Inflammatory macrophage treated with lipopolysaccharide for 4 hours (primary cell): ENCODE measurements at regions not wholly inside any gene's neighbourhood (a gene's known extent, or its start where the extent isn't known, plus 50 kb on each side); places are given as distances from the start of the nearest gene placed in this dataset.

Source experiments
- DNase-seq: peaks from one replicate; pipeline ENCODE4 v3.0.0-alpha.2; 2020

GRCh38 chr6:2502096-2502997, 248.4 kb downstream of the MYLK4 start:
- no peak for DNase-seq

DNA sequence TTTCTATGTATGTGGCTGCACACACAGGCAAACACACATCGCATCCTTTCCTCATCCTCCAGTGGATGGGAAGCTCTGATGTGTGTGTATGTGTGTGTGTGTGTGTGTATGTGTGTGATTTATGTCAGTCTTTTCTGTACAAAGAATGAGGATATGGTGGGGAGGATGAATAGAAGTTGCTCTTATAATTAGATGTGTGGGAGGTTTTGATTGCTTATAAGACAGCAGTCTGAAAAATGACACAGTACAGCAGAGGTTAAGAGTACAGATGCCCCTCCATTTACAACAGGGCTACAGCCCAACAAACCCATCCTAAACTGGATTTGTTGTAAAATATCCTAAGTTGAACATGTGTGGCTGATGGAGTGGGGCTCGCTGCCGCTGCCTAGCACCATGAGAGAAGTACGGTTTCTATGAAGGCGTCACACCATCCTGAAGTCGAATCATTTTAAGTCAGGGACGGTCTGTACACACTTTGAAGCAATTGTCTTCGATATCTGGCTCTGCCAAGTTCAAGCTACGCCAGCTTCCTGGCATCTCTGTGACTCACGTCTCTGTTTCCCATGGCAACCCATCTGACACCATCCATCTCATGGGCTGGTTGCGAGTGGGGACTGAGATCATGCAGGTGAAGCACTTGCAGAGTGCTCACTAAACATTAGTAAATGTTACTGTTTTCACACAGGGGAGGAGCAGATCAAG, 252.6 kb downstream of the MYLK4 start:
- DNase-seq, result no peak

GRCh38 chr6:2496291-2496690, 250.9 kb upstream of the GMDS start:
- DNase-seq, result no peak

DNA sequence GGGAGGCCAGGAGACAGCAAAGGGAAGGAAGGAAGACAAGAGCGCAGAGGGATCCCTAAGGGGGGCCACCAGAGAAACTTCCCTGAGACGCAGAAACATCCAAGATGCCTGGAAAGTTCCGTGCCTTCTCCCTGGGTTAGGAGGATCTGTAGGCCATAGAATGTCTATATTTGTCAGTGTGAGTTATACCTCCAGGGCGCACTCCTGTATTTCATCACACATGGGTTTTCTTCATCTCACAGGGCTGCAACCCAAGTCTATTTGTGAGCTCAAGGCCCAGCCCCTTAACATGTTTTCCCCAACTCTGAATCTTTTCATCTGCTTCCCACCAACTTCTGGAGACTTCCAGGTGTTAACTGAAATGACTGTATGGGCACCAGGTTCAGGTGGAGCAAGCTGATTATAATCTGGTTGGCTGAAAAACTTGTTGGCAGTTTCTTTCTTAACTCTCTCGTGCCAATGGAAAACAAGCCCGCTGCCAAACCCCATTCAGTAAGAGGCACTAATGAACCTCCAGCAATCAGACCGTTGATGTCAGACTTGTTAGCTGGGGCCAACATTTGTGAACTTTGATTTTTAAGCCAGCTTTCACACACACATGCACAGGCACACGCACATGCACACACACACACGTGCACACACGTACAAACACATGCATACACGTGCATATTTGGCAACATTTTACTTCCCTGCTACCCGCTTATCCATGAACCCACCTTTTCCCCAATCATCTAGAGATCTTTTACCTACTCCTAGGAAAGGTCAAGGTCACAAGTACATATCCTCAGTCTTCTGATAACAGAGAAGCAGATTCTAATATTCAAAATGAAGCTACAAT, 247.5 kb upstream of the GMDS start:
- no peak for DNase-seq

DNA sequence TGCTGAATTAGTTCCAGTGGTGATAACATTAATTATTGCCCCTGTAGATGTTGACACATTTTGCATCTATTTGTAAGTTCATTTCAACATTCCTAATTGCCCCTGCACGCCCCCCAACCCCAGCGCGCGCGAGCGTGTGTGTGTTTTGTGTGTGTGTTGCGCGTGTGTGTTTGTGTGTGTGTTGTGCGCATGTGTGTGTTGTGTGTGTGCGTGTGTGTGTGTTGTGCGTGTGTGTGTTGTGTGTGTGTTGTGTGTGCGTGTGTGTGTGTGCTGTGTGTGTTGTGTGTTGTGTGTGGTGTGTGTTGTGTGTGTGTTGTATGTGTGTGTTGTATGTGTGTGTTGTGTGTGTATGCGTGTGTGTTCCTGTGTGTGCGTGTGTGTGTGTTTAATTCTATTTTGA, 245.7 kb upstream of the GMDS start:
- DNase-seq, result no peak

GRCh38 chr6:2488578-2488977, 243.2 kb upstream of the GMDS start:
- DNase-seq, result no peak

GRCh38 chr6:2485116-2485515, 239.7 kb upstream of the GMDS start:
- no peak for DNase-seq

- DNase-seq, result no peak
Measured at GRCh38 chr6:2482773-2483172, 237.4 kb upstream of the GMDS start.

GRCh38 chr6:2481307-2481706, 235.9 kb upstream of the GMDS start:
- no peak for DNase-seq

- peak; percentile 54 for DNase-seq
Measured at GRCh38 chr6:2480267-2480966, 235.0 kb upstream of the GMDS start.

DNA sequence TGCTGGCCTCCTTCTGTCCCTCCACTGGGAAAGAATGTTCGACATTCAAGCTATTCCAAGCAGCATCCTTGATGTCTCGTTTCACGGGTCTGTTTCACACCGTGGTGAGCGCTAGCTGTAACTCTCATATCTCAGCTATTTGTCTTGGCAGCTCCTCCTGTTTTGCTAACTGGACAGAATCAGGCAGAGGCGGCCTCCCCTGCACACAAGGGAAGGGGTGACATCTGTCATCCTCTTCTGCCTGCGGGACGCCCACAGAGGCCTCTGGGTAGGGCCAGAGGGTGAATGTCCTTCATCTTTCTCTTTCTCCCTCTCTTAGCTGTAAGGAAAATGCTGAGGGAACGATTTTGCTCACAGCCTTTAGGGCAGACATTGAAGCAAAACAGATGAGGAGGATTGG, 232.8 kb upstream of the GMDS start:
- no peak for DNase-seq

DNA sequence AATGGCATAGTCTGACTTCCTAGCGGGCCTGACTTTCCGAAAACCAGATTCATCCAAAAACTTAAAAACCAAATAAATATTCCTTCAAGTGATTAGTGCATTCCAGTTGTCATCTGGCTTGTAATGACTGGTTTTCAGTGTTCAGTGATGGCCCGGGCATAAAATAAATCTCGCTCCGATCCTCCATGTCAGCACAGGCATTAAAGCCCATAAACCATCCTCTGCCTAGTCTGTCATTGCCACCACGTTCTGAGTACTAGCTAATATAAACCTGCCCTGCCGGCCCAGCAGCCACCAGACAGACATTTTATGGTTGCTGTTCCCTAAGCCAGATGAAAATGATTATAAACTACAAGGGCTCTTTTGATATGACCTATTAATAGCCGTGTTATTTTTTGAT, 232.3 kb upstream of the GMDS start:
- no peak for DNase-seq

DNA sequence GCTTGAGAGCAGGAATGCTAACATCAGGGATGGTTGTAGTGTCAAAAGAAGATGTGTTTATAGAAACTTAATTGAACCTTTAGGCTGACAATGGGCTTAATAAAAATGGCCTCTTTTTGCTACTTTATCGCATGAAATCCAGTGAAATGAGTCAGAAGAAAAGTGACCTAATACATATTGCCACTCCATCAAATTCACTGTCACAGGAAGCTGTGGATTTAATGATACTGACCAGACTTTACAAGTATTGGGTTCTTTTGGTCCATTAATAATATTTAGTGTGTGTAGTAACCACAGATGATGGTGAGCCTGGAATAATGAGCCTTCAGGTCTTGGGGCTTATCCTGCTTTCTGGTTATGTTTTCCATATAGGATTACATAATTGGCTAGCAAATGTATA, 231.8 kb upstream of the GMDS start:
- no peak for DNase-seq

GRCh38 chr6:2476376-2476775, 231.0 kb upstream of the GMDS start:
- no peak for DNase-seq

GRCh38 chr6:2471472-2471871, 226.1 kb upstream of the GMDS start:
- no peak for DNase-seq

- no peak for DNase-seq
Measured at GRCh38 chr6:2469428-2469827, 224.0 kb upstream of the GMDS start.

GRCh38 chr6:2468601-2468955, 223.2 kb upstream of the GMDS start:
- no peak for DNase-seq

DNA sequence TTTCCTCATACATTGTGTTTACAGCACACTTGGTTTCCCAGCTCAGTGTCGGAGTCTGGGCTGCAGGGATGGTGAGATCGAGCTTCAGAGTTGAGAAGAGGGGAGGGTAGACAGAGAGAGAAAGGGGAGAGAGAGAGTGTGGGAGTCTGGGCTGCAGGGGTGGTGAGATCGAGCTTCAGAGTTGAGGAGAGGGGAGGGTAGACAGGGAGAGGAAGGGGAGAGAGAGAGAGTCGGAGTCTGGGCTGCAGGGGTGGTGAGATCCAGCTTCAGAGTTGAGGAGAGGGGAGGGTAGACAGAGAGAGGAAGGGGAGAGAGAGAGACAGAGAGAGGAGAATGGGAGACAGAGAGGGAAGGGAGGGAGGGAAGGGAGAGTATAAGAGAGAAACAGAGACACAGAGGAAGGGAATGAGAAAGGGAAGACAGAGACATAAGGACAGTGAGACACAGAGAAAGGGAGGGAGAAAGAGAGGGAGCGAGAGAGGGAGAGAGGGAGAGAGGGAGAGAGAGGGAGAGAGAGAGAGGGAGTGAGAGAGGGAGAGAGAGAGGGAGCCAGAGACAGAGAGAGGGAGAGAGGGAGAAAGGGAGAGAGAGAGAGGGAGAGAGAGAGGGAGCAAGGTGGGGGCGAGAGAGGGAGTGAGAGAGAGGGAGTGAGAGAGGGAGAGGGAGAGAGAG, 222.7 kb upstream of the GMDS start:
- no peak for DNase-seq

DNA sequence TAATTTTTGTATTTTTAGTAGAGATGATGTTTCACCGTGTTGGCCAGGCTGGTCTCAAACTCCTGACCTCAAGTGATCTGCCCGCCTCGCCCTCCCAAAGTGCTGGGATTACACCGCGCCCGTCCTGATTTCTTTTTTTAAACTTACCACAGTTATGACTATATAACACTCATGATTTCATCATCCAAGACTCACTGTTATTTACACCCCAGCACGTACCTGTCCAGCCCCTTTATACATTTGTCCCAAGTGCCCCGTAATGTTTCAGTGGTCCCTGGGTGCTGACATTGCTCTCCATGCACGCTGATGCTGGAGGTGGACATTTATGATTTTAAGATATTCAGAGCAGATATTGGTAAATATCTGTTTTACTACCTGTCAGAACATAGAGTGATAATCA, 219.9 kb upstream of the GMDS start:
- DNase-seq, result no peak

DNA sequence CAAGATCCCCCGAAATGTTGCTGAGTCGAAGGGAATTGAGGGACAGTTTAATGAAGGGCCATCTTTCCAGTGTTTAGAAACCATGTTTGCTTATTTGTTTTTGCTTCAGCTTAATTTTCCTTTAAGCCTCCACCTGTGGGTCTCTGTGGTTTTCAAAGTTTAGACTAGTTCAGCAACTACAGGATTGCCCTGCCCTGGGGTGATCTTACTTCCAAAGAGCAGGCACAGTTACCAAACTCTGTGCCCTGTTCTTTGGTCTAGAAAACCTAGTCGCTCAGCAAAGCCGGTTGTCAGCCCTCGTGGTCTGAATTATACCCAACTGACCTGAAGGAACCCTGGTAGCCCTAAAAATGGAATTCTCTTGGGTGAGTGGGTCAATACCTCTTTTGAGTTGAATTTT, 219.2 kb upstream of the GMDS start:
- no peak for DNase-seq

GRCh38 chr6:2462831-2463230, 217.4 kb upstream of the GMDS start:
- DNase-seq, result no peak

DNA sequence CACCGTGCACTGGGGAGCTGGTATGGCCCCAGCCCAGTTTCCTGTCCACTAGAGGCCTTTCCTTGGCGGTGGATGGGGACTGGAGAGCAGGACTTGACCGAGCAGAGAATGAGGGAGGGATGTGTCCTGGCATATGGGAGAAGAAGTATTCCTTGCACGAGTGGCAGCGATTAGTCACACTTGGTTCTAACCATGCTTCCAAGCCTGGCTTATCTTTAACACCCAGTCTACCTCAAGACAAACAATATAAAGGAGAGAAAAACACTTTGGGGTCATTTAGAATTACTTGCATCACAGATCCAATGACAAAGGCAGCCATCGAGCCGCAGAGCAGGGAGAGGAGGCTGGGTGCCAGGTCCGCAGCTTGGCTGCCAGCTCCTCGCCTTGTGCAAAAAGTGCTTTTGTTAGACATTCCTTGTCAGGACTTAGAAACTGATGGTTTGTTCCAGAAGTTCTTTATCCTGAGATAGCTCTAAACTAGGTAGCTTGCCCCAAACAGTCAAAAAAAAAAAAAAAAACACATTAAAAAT, 214.9 kb upstream of the GMDS start:
- no peak for DNase-seq
